Heart left ventricle (tissue), 16 donors: ENCODE measurements at regions not wholly inside any gene's neighbourhood (a gene's known extent, or its start where the extent isn't known, plus 50 kb on each side); places are given as distances from the start of the nearest gene placed in this dataset.

Experiments
- ATAC-seq, 4 donors: fragments of 200-7000 bp; cut with Tn5 transposase; one replicate each; pipeline ENCODE4 v1.9.1; 2020 to 2022; ENCODE audit warnings: moderate library complexity in 4 of 4, mild to moderate bottlenecking in 3 of 4, moderate number of reproducible peaks in 1 of 4
- DNase-seq, 5 donors: peaks; one replicate each; pipeline ENCODE4 v3.0.0-alpha.2; 2020
- H3K27ac ChIP-seq, 12 donors: fragments of 200-600 bp; sonication (generic) in 4 of 12; one replicate each; pipeline versions ENCODE4 v1.5.0 to v1.8.0; 2016 to 2022; ENCODE audit warnings: mild to moderate bottlenecking in 2 of 12
- H3K27me3 ChIP-seq, 9 donors: fragments of 200-600 bp; sonication (generic) in 2 of 9; one replicate each; pipeline versions ENCODE4 v1.5.1 to v1.8.0; 2016 to 2022; ENCODE audit warnings: mild to moderate bottlenecking in 3 of 9
- H3K36me3 ChIP-seq, 9 donors: fragments of 200-600 bp; sonication (generic) in 2 of 9; one replicate each; pipeline versions ENCODE4 v1.5.0 to v1.8.0; 2018 to 2022; ENCODE audit warnings: mild to moderate bottlenecking in 2 of 9
- H3K4me1 ChIP-seq, 12 donors: fragments of 200-600 bp; sonication (generic) in 4 of 12; one replicate each; pipeline versions ENCODE4 v1.5.0 to v1.8.0; 2016 to 2022; ENCODE audit warnings: mild to moderate bottlenecking in 3 of 12
- H3K4me3 ChIP-seq, 12 donors: fragments of 200-600 bp; sonication (generic) in 4 of 12; one replicate each; pipeline versions ENCODE4 v1.5.0 to v1.8.0; 2017 to 2022; ENCODE audit warnings: mild to moderate bottlenecking in 9 of 12, moderate library complexity in 4 of 12
- H3K9me3 ChIP-seq, 12 donors: fragments of 200-600 bp; sonication (generic) in 4 of 12; one replicate each; pipeline versions ENCODE4 v1.5.0 to v1.8.0; 2016 to 2022; ENCODE audit warnings: mild to moderate bottlenecking in 1 of 12
- POLR2A ChIP-seq, 2 donors: fragments of 450-650 bp; IDR thresholded peaks; one replicate each; pipeline ENCODE4 v1.6.1; 2017; ENCODE audit warnings: antibody characterized with exemption in 2 of 2, mild to moderate bottlenecking in 2 of 2, moderate library complexity in 2 of 2
- WGBS, 4 donors: extraction: QIAGEN DNeasy Blood & Tissue Kit in 2 of 4; methylation state at CpG; one replicate each; pipeline versions ENCODE4 v1.1.5 to v1.1.7; 2013 to 2018; 5-methylcytosine and 5-hydroxymethylcytosine counted together
- intact Hi-C, 10 donors: fragments of 100-400 bp; cut with DNase I; formaldehyde crosslinking; loops; one replicate each; pipeline versions ENCODE4 v1.11.1 to v1.14.2; 2022
- TF ChIP-seq, protein P1 (sequence below), 12 donors: fragments of 200-600 bp; sonication (generic) in 4 of 12; IDR thresholded peaks; one replicate each; pipeline versions ENCODE4 v1.5.0 to v1.8.0; 2018 to 2022; ENCODE audit warnings: antibody characterized with exemption in 12 of 12, mild to moderate bottlenecking in 5 of 12
- donor health status: ischemic (EF 13 %, LVEDD 7.1; RV severe dilation, severe dysfunction).
- donor health status: healthy with polysubstance abuse.
- donor health status: DM: no; HTN: yes; CAD: no.
- donor health status: DM: no; HTN: no; CAD: no.
- donor health status: ischemic (EF 25% LVEDD 6.9; RV normal size, moderate dysfunction).
- donor health status: ischemic (EF 25% LVEDD 5.7; RV mildly dilated, moderate dysfunction).
- donor health status: healthy.
- donor health status: DM: yes; HTN: yes; CAD: no.
- donor health status: ischemic (EF 35%, LVEDD 5.7; RV mildly dilated, moderate dysfunction).
- donor health status: nonischemic (EF 11% LVEDD 7.7; RV severe dilation, severe dysfunction).
- donor health status: DM: yes; HTN: yes; CAD: no.
- donor health status: PGD.
- donor health status: ischemic (EF 29% LVEDD 5.4; RV normal size, mild dysfunction).
- donor health status: nonischemic (EF 23%, LVEDD 6.1; RV moderate dilation, normal function).

- Histone ChIP-seq H3K36me3 (no peaks in the 10 kb centered on the region), H3K27me3 (peaks cover 0 to 4% (median 0%) of the 10 kb centered on the region in 9 donors), H3K4me3 (no peak overlapping the region), H3K4me1 (peaks cover 0 to 6% (median 0%) of the 10 kb centered on the region in 12 donors), H3K9me3 (no peaks in the 10 kb centered on the region), H3K27ac (peak overlapping the region in 1 of 12 donors; percentile 22)
- ATAC-seq = peak; percentile 10 to 75 (median 44)
- peak in 4 of 5 donors; percentile 37 to 66 (median 56) for DNase-seq
- WGBS, 4 donors = 56 to 66% (median 61%) methylated on average over 19 to 28 of the region's 28 CpGs
- TF ChIP-seq, protein P1, sequence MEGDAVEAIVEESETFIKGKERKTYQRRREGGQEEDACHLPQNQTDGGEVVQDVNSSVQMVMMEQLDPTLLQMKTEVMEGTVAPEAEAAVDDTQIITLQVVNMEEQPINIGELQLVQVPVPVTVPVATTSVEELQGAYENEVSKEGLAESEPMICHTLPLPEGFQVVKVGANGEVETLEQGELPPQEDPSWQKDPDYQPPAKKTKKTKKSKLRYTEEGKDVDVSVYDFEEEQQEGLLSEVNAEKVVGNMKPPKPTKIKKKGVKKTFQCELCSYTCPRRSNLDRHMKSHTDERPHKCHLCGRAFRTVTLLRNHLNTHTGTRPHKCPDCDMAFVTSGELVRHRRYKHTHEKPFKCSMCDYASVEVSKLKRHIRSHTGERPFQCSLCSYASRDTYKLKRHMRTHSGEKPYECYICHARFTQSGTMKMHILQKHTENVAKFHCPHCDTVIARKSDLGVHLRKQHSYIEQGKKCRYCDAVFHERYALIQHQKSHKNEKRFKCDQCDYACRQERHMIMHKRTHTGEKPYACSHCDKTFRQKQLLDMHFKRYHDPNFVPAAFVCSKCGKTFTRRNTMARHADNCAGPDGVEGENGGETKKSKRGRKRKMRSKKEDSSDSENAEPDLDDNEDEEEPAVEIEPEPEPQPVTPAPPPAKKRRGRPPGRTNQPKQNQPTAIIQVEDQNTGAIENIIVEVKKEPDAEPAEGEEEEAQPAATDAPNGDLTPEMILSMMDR (IDR thresholded peaks at IDR 0.05) = no peak
- TF ChIP-seq POLR2A (IDR thresholded peaks at IDR 0.05) = no peak
- intact Hi-C loops = loop anchor here in 1 of 10 donors (10.0 kb wide), 1 partner anchor 155 kb away; no protein-coding TSS in a partner anchor
Observed at GRCh38 chr14:104299993-104300761, 161.8 kb downstream of the KIF26A start.

DNA sequence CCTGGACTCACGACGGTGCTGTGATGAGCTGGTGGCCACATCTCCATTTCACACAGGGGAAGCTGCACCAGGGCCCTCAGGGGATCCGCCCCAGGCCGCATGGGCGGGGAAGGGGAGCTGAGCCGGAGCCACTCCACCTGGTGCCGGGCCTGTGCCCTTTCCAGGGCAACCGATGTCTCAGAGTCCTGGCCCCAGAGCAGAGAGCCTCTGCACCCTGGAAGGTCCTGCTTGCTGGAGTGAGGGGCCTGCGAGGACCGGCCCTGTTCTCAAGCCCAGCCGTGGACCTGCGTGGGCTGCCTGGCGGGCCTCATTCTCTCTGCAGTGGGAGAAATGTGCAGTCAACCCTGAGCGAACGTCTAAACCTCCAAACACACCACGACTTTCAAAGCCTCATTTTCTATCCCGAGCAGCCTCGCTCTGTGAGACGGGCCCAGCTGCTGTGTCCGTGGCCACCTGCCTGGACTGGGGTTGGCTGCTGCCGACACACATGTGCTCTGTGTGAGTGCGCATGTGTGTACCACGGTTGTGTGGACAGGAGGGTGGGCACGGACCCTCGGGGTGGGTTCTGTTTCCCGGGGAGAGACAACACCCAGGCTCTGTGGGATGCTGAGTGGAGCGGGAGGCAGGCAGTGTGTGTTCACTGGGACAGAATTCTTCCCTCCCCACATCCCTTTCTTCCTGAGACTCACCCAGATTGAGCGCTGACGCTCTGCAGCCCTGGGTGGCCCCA, 163.5 kb downstream of the KIF26A start:
- Histone ChIP-seq H3K36me3 (no peaks in the 10 kb centered on the region), H3K4me1 (peaks cover 0 to 6% (median 0%) of the 10 kb centered on the region in 12 donors), H3K9me3 (no peaks in the 10 kb centered on the region), H3K27me3 (peaks cover 0 to 4% (median 0%) of the 10 kb centered on the region in 9 donors), H3K4me3 (no peak overlapping the region), H3K27ac (no peak overlapping the region)
- intact Hi-C loops = no loop called here
- TF ChIP-seq POLR2A (IDR thresholded peaks at IDR 0.05) = no peak
- TF ChIP-seq, protein P1 (IDR thresholded peaks at IDR 0.05) = no peak
- 85 to 92% (median 86%) methylated on average over 22 to 29 of the region's 29 CpGs for WGBS, 4 donors
- DNase-seq (peak in 2 of 5 donors; percentile 9 to 47), ATAC-seq (no peak)

GRCh38 chr14:104302794-104303405, 164.5 kb downstream of the KIF26A start:
- no peak overlapping the region for H3K4me3 ChIP-seq
- peaks cover 0 to 6% (median 0%) of the 10 kb centered on the region in 12 donors for H3K4me1 ChIP-seq
- H3K27ac ChIP-seq = no peak overlapping the region
- peaks cover 0 to 4% (median 0%) of the 10 kb centered on the region in 9 donors for H3K27me3 ChIP-seq
- DNase-seq (peak in 2 of 5 donors; percentile 14 to 26), ATAC-seq (no peak)
- TF ChIP-seq, protein P1 (IDR thresholded peaks at IDR 0.05) = no peak
- no peak for TF ChIP-seq POLR2A (IDR thresholded peaks at IDR 0.05)
- no peaks in the 10 kb centered on the region for H3K36me3 ChIP-seq
- intact Hi-C loops = no loop called here
- 74 to 78% (median 78%) methylated on average over 16 of the region's 16 CpGs for WGBS, 4 donors
- H3K9me3 ChIP-seq = no peaks in the 10 kb centered on the region
